MCF 10A (cell line): ENCODE measurements at regions not wholly inside any gene's neighbourhood (a gene's known extent, or its start where the extent isn't known, plus 50 kb on each side); places are given as distances from the start of the nearest gene placed in this dataset.

Experiments used
- BruUV-seq: library from RNA; stranded (reverse); fragments of 400-500 nt; replicated peaks from 2 replicates; lab custom pipeline; 2021; lab: Mats Ljungman, UMichigan
- CTCF ChIA-PET: fragments of 300-600 bp; sonication (Branson Sonifier 250); formaldehyde crosslinking; extraction: SDS; loops from one replicate; lab custom pipeline; 2021; ENCODE audit warnings: antibody characterized with exemption, inconsistent platforms; lab: Yijun Ruan, JAX
- POLR2A ChIA-PET: fragments of 300-600, 350-650 bp; sonication (Branson Sonifier 250); formaldehyde crosslinking; extraction: SDS; loops from one replicate; lab custom pipeline; 2020; ENCODE audit warnings: antibody characterized with exemption, inconsistent platforms; lab: Yijun Ruan, JAX
- DNase-seq: peaks from one replicate; pipeline ENCODE4 v3.0.0-alpha.2; 2018; ENCODE audit not compliant: unreplicated experiment
- H3K27ac Mint-ChIP-seq: one replicate; pipeline ENCODE4 v1.8.0; 2022; ENCODE audit warnings: mild to moderate bottlenecking, low read depth, mixed read lengths; ENCODE audit not compliant: unreplicated experiment
- H3K27me3 Mint-ChIP-seq: one replicate; pipeline ENCODE4 v1.8.0; 2022; ENCODE audit warnings: mixed read lengths; ENCODE audit not compliant: insufficient read depth, unreplicated experiment
- H3K36me3 Mint-ChIP-seq: one replicate; pipeline ENCODE4 v1.8.0; 2022; ENCODE audit warnings: mild to moderate bottlenecking, moderate library complexity, mixed read lengths; ENCODE audit not compliant: insufficient read depth, unreplicated experiment
- H3K4me1 Mint-ChIP-seq: one replicate; pipeline ENCODE4 v1.8.0; 2022; ENCODE audit warnings: mixed read lengths; ENCODE audit not compliant: insufficient read depth, unreplicated experiment
- H3K4me3 Mint-ChIP-seq: one replicate; pipeline ENCODE4 v1.8.0; 2022; ENCODE audit warnings: mild to moderate bottlenecking, moderate library complexity, mixed read lengths; ENCODE audit not compliant: unreplicated experiment
- H3K9me3 Mint-ChIP-seq: one replicate; pipeline ENCODE4 v1.8.0; 2022; ENCODE audit warnings: mixed read lengths; ENCODE audit not compliant: unreplicated experiment
- CTCF ChIP-seq: fragments of 200-600 bp; IDR thresholded peaks from one replicate; pipeline ENCODE4 v1.8.0; 2022; ENCODE audit warnings: antibody characterized with exemption, mild to moderate bottlenecking; ENCODE audit not compliant: unreplicated experiment
- intact Hi-C: fragments of 100-400 bp; cut with micrococcal nuclease; formaldehyde crosslinking; loops from 2 replicates; pipeline ENCODE4 v1.14.1; 2022

DNA sequence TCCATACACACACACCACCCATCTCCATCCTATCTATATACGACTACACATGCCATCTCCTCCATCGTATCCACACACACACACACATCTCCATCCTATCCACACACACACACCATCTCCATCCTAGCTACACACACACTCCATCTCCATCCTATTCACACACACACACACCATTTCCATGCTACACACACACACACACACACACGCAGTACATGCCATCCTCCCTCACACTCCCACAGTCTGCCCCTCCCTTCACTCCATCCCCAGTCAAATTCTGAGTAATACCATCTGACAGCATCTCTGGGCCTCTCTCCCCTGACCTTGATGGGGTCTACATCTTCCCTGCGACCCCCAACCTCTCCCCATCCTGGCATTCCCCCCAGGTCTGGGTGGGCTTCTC is 193.8 kb upstream of the LHX5 start:
- peaks cover 22% of the 10 kb centered on the region for H3K27me3 Mint-ChIP-seq
- H3K27ac Mint-ChIP-seq, result no peak overlapping the region
- no peaks in the 10 kb centered on the region for H3K9me3 Mint-ChIP-seq
- POLR2A ChIA-PET, result no interaction called here
- H3K4me1 Mint-ChIP-seq, result no peaks in the 10 kb centered on the region
- no peak overlapping the region for H3K4me3 Mint-ChIP-seq
- H3K36me3 Mint-ChIP-seq, result no peaks in the 10 kb centered on the region
- CTCF ChIA-PET, result interaction anchor here (0.9 kb wide), 1 partner anchor 10 kb away, joined by 4 read pairs; no protein-coding TSS in a partner anchor
- no TSS peak for BruUV-seq
- intact Hi-C loops, result no loop called here
- DNase-seq, result no peak
- no peak for TF ChIP-seq CTCF

DNA sequence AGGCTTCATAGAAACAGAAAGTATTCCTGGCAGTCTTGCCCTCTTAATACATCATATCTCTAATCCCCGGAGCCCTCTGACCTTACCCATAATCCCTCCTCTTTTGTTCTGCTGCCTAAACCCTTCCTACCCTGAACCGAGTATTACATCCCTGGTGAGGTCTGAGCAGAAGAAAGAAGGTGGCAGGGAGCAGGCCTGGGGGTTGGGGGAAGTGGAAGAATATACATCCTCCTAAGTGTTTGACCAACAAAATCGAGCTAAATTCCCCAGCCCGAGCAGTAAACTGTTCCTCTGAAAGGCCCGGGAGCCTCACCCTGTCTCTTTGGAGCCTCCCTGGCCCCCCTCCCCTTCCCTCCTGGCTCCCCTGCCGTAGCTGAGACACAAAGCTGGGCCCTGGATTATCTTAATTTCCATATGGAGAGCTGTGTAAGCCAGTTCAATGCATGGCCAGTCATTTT is 192.6 kb upstream of the LHX5 start:
- H3K9me3 Mint-ChIP-seq, result no peaks in the 10 kb centered on the region
- intact Hi-C loops, result no loop called here
- no peaks in the 10 kb centered on the region for H3K36me3 Mint-ChIP-seq
- no peaks in the 10 kb centered on the region for H3K4me1 Mint-ChIP-seq
- H3K27ac Mint-ChIP-seq, result no peak overlapping the region
- CTCF ChIA-PET, result no interaction called here
- H3K4me3 Mint-ChIP-seq, result no peak overlapping the region
- BruUV-seq, result no TSS peak
- no peak for TF ChIP-seq CTCF
- POLR2A ChIA-PET, result no interaction called here
- H3K27me3 Mint-ChIP-seq, result peaks cover 11% of the 10 kb centered on the region
- DNase-seq, result no peak

DNA sequence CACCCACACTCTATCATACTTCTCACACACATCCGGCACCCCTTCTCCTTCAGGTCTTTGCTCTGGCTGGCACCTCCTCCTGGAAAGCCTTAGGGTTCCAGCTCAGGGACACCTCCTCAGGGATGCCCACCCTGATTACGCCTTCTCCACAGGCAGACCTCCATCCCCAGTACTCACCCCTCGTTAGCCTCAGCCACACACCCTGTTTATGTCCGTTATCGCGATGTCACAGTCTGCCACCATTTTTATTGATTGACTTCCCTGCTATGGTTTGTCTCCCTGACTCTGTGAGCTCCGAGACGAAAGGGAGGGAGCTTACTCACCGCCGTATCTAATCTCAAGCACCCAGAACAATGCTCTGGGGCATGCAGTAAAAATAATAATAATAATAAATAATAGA is 191.7 kb upstream of the LHX5 start:
- Mint-ChIP-seq H3K4me1 (no peaks in the 10 kb centered on the region), H3K9me3 (peaks cover under 1% of the 10 kb centered on the region), H3K27me3 (peaks cover 10% of the 10 kb centered on the region), H3K27ac (no peak overlapping the region), H3K36me3 (no peaks in the 10 kb centered on the region), H3K4me3 (no peak overlapping the region)
- POLR2A ChIA-PET, result interaction anchor here (0.7 kb wide), 1 partner anchor 976 kb away, joined by 4 read pairs; no protein-coding TSS in a partner anchor
- no peak for TF ChIP-seq CTCF
- intact Hi-C loops, result no loop called here
- no peak for DNase-seq
- BruUV-seq, result no TSS peak
- CTCF ChIA-PET, result interaction anchor here (0.7 kb wide), 1 partner anchor 505 kb away, joined by 3 read pairs; no protein-coding TSS in a partner anchor

GRCh38 chr12:113660936-113661335 is 189.3 kb upstream of the LHX5 start:
- no peaks in the 10 kb centered on the region for H3K36me3 Mint-ChIP-seq
- ChIA-PET CTCF (no interaction called here), POLR2A (no interaction called here)
- BruUV-seq, result no TSS peak
- H3K9me3 Mint-ChIP-seq, result peaks cover 7% of the 10 kb centered on the region
- H3K4me3 Mint-ChIP-seq, result no peak overlapping the region
- no peak for TF ChIP-seq CTCF
- H3K27me3 Mint-ChIP-seq, result no peaks in the 10 kb centered on the region
- H3K27ac Mint-ChIP-seq, result no peak overlapping the region
- intact Hi-C loops, result no loop called here
- no peaks in the 10 kb centered on the region for H3K4me1 Mint-ChIP-seq
- DNase-seq, result no peak
